ENCODE measurements at regions not wholly inside any gene's neighbourhood (a gene's known extent, or its start where the extent isn't known, plus 50 kb on each side); places are given as distances from the start of the nearest gene placed in this dataset.

GRCh38 chr22:46062232-46062615 is 85.3 kb upstream of the WNT7B start:
- Histone ChIP-seq H3K4me3 (ENCODE audit: low read length) (no peak overlapping the region), H3K27ac (ENCODE audit: low read depth, low read length) (no peak overlapping the region), H3K79me2 (ENCODE audit: control insufficient read depth, low read length) (0 out of 2 replicates have a peak, but pooled peaks cover 5% of the 10 kb centered on the region), H3K4me2 (ENCODE audit: low read length) (no peak overlapping the region), H3K36me3 (ENCODE audit: control insufficient read depth, low read length) (0 out of 2 replicates have a peak, but pooled peaks cover 3% of the 10 kb centered on the region), H3K27me3 (ENCODE audit: control insufficient read depth, low read length) (no peaks in the 10 kb centered on the region), H3K9me2 (replicated peaks; ENCODE audit: control insufficient read depth, low read length) (no peaks in the 10 kb centered on the region), H3K4me1 (ENCODE audit: control insufficient read depth, low read length) (peaks cover 19% of the 10 kb centered on the region), H3K9me3 (ENCODE audit: control insufficient read depth, insufficient read depth, low read length) (no peaks in the 10 kb centered on the region), H3F3A (ENCODE audit: control insufficient read depth, insufficient read depth) (peaks cover 20% of the 10 kb centered on the region), H4K20me1 (ENCODE audit: control insufficient read depth, insufficient read depth, low read depth, low read length) (no peaks in the 10 kb centered on the region)
- TF ChIP-seq CTCF (IDR thresholded peaks at IDR 0.05; ENCODE audit: low read depth, low read length, poor library complexity, severe bottlenecking) (no peak), EZH2phosphoT487 (IDR thresholded peaks at IDR 0.05; ENCODE audit: borderline replicate concordance, low read length) (no peak)

- Histone ChIP-seq H3K4me2 (ENCODE audit: low read length) (no peak overlapping the region), H4K20me1 (ENCODE audit: control insufficient read depth, insufficient read depth, low read depth, low read length) (no peaks in the 10 kb centered on the region), H3F3A (ENCODE audit: control insufficient read depth, insufficient read depth) (peaks cover 22% of the 10 kb centered on the region; the same call in 1 of the 2 replicates), H3K9me2 (replicated peaks; ENCODE audit: control insufficient read depth, low read length) (no peaks in the 10 kb centered on the region), H3K4me3 (ENCODE audit: low read length) (no peak overlapping the region), H3K36me3 (ENCODE audit: control insufficient read depth, low read length) (no peaks in the 10 kb centered on the region), H3K27me3 (ENCODE audit: control insufficient read depth, low read length) (no peaks in the 10 kb centered on the region), H3K9me3 (ENCODE audit: control insufficient read depth, insufficient read depth, low read length) (no peaks in the 10 kb centered on the region), H3K79me2 (ENCODE audit: control insufficient read depth, low read length) (0 out of 2 replicates have a peak, but pooled peaks cover 5% of the 10 kb centered on the region), H3K27ac (ENCODE audit: low read depth, low read length) (no peak overlapping the region), H3K4me1 (ENCODE audit: control insufficient read depth, low read length) (peaks cover 10% of the 10 kb centered on the region)
- no peak for TF ChIP-seq EZH2phosphoT487 (IDR thresholded peaks at IDR 0.05; ENCODE audit: borderline replicate concordance, low read length)
- no peak for TF ChIP-seq CTCF (IDR thresholded peaks at IDR 0.05; ENCODE audit: low read depth, low read length, poor library complexity, severe bottlenecking)
Measured at GRCh38 chr22:46062971-46063631, 86.1 kb upstream of the WNT7B start.

GRCh38 chr22:46063846-46064227 is 86.5 kb upstream of the PPARA start:
- H3K9me3 ChIP-seq (ENCODE audit: control insufficient read depth, insufficient read depth, low read length), result no peaks in the 10 kb centered on the region
- no peak overlapping the region for H3K4me3 ChIP-seq (ENCODE audit: low read length)
- H3K36me3 ChIP-seq (ENCODE audit: control insufficient read depth, low read length), result no peaks in the 10 kb centered on the region
- TF ChIP-seq EZH2phosphoT487 (IDR thresholded peaks at IDR 0.05; ENCODE audit: borderline replicate concordance, low read length) (no peak), CTCF (IDR thresholded peaks at IDR 0.05; ENCODE audit: low read depth, low read length, poor library complexity, severe bottlenecking) (no peak)
- H3K27ac ChIP-seq (ENCODE audit: low read depth, low read length), result no peak overlapping the region
- H3K79me2 ChIP-seq (ENCODE audit: control insufficient read depth, low read length), result 0 out of 2 replicates have a peak, but pooled peaks cover under 1% of the 10 kb centered on the region
- peaks cover 8% of the 10 kb centered on the region for H3K4me1 ChIP-seq (ENCODE audit: control insufficient read depth, low read length)
- H3K4me2 ChIP-seq (ENCODE audit: low read length), result no peak overlapping the region
- H3F3A ChIP-seq (ENCODE audit: control insufficient read depth, insufficient read depth), result peaks cover 29% of the 10 kb centered on the region
- peaks cover 7% of the 10 kb centered on the region for H3K27me3 ChIP-seq (ENCODE audit: control insufficient read depth, low read length)
- no peaks in the 10 kb centered on the region for H3K9me2 ChIP-seq (replicated peaks; ENCODE audit: control insufficient read depth, low read length)
- no peaks in the 10 kb centered on the region for H4K20me1 ChIP-seq (ENCODE audit: control insufficient read depth, insufficient read depth, low read depth, low read length)
